HCT116 (cell line): ENCODE measurements at regions not wholly inside any gene's neighbourhood (a gene's known extent, or its start where the extent isn't known, plus 50 kb on each side); places are given as distances from the start of the nearest gene placed in this dataset.

Source experiments
- ATAC-seq: fragments of 200-7000 bp; cut with Tn5 transposase; 2 replicates; pipeline ENCODE4 v1.9.1; 2020; ENCODE audit warnings: mild to moderate bottlenecking, moderate library complexity
- BruUV-seq: library from RNA; stranded (reverse); fragments of 400-500 nt; replicated peaks from 2 replicates; lab custom pipeline; 2021; lab: Mats Ljungman, UMichigan
- CTCF ChIA-PET: fragments of 300-600 bp; sonication (Branson Sonifier 250); formaldehyde crosslinking; loops from one replicate; lab custom pipeline; 2021; ENCODE audit warnings: antibody characterized with exemption; lab: Charles Lee
- POLR2A ChIA-PET: fragments of 300-600, 350-600 bp; sonication (Branson Sonifier 250); formaldehyde crosslinking; loops from one replicate; lab custom pipeline; 2021; ENCODE audit warnings: antibody characterized with exemption; lab: Charles Lee
- RAD21 ChIA-PET, 2 experiments: fragments of 300-600 bp; sonication (Branson Sonifier 250); formaldehyde crosslinking; loops; one replicate each; lab custom pipeline; 2023; ENCODE audit warnings: low total read pairs in 2 of 2; ENCODE audit not compliant: uncharacterized antibody in 2 of 2, unreplicated experiment in 2 of 2, low non-redundant PET in 1 of 2; lab: Charles Lee
- DNase-seq: peaks from one replicate; pipeline ENCODE4 v3.0.0-alpha.2; 2010; ENCODE audit warnings: low read depth, low spot score
- H2AFZ ChIP-seq: fragments of 200-600 bp; shearing (Covaris generic), sonication (generic); 2 replicates; pipeline ENCODE4 v1.6.1; 2017; ENCODE audit warnings: low read depth, mixed run types, mixed read lengths, antibody characterized with exemption, low read length; ENCODE audit not compliant: poor library complexity, severe bottlenecking
- H3K27ac ChIP-seq: 2 replicates; pipeline ENCODE4 v1.5.1; 2012; ENCODE audit warnings: low read depth, low read length
- H3K27me3 ChIP-seq: fragments of 200-600 bp; sonication (generic); 2 replicates; pipeline ENCODE4 v1.6.1; 2016; ENCODE audit warnings: mixed run types, low read length, mixed read lengths; ENCODE audit not compliant: insufficient read depth
- H3K36me3 ChIP-seq, 2 experiments: fragments of 200-500 bp in 1 of 2; fragments of 200-600 bp in 1 of 2; sonication (Bioruptor generic) in 1 of 2; sonication (generic) in 1 of 2; 2 replicates each; pipeline versions ENCODE4 v1.5.1 to v1.6.1; 2014 to 2016; ENCODE audit warnings: low read length in 2 of 2, inconsistent platforms in 1 of 2, mixed read lengths in 1 of 2, mixed run types in 1 of 2; ENCODE audit not compliant: insufficient read depth in 2 of 2, control insufficient read depth in 1 of 2
- H3K4me1 ChIP-seq, 2 experiments: fragments of 200-600 bp in 1 of 2; sonication (generic) in 1 of 2; 2 replicates each; pipeline versions ENCODE4 v1.5.1 to v1.6.1; 2012 to 2017; ENCODE audit warnings: low read length in 2 of 2, inconsistent platforms in 1 of 2, mild to moderate bottlenecking in 1 of 2, mixed read lengths in 1 of 2, mixed run types in 1 of 2, moderate library complexity in 1 of 2; ENCODE audit not compliant: insufficient read depth in 2 of 2, control insufficient read depth in 1 of 2
- H3K4me2 ChIP-seq: fragments of 200-600 bp; sonication (generic); 2 replicates; pipeline ENCODE4 v1.6.1; 2017; ENCODE audit warnings: mixed run types, low read length, mixed read lengths
- H3K4me3 ChIP-seq, 2 experiments: fragments of 200-600 bp in 1 of 2; sonication (generic) in 1 of 2; replicated peaks in 1 of 2; 2 replicates each; pipeline ENCODE4 v1.5.1; 2011 to 2016; ENCODE audit warnings: low read length in 2 of 2, control low read depth in 1 of 2, low read depth in 1 of 2, mild to moderate bottlenecking in 1 of 2, mixed read lengths in 1 of 2, mixed run types in 1 of 2
- H3K79me2 ChIP-seq: fragments of 200-600 bp; sonication (generic); 2 replicates; pipeline ENCODE4 v1.6.1; 2017; ENCODE audit warnings: mild to moderate bottlenecking, mixed run types, low read length, moderate library complexity, mixed read lengths; ENCODE audit not compliant: insufficient read depth
- H3K9ac ChIP-seq: fragments of 200-600 bp; sonication (generic); 2 replicates; pipeline ENCODE4 v1.6.1; 2016; ENCODE audit warnings: low read length, mixed read lengths
- H3K9me2 ChIP-seq: fragments of 200-600 bp; sonication (generic), shearing (Covaris generic); 2 replicates; pipeline ENCODE4 v1.6.1; 2017; ENCODE audit warnings: mixed run types, mild to moderate bottlenecking, moderate library complexity; ENCODE audit not compliant: insufficient read depth
- H3K9me3 ChIP-seq, 2 experiments: fragments of 200-500 bp in 1 of 2; fragments of 200-600 bp in 1 of 2; sonication (Bioruptor generic) in 1 of 2; sonication (generic) in 1 of 2; 2 replicates each; pipeline ENCODE4 v1.6.1; 2014 to 2017; ENCODE audit warnings: low read length in 2 of 2, mixed read lengths in 2 of 2, inconsistent platforms in 1 of 2, low read depth in 1 of 2, mild to moderate bottlenecking in 1 of 2, mixed run types in 1 of 2, moderate library complexity in 1 of 2; ENCODE audit not compliant: control insufficient read depth in 1 of 2, insufficient read depth in 1 of 2
- H4K20me1 ChIP-seq: fragments of 200-600 bp; sonication (generic), shearing (Covaris generic); 2 replicates; pipeline ENCODE4 v1.6.1; 2017; ENCODE audit warnings: mixed run types, mild to moderate bottlenecking, moderate library complexity; ENCODE audit not compliant: insufficient read depth
- CBX3 ChIP-seq: IDR thresholded peaks from 2 replicates; pipeline ENCODE4 v1.6.1; 2012; ENCODE audit warnings: low read depth
- EZH2 ChIP-seq: fragments of 200-600 bp; sonication (generic); IDR thresholded peaks from 2 replicates; pipeline ENCODE4 v1.6.1; 2017; ENCODE audit warnings: antibody characterized with exemption, mixed run types
- POLR2AphosphoS5 ChIP-seq: IDR thresholded peaks from 2 replicates; pipeline ENCODE4 v1.6.1; 2011; ENCODE audit warnings: mild to moderate bottlenecking, low read depth, low read length, moderate library complexity
- REST ChIP-seq: IDR thresholded peaks from 2 replicates; pipeline ENCODE4 v1.6.1; 2012; ENCODE audit warnings: low read depth
- SIN3A ChIP-seq: IDR thresholded peaks from 2 replicates; pipeline ENCODE4 v1.6.1; 2012; ENCODE audit warnings: low read depth
- SP1 ChIP-seq: IDR thresholded peaks from 2 replicates; pipeline ENCODE4 v1.6.1; 2012; ENCODE audit warnings: low read depth
- SRF ChIP-seq: IDR thresholded peaks from 2 replicates; pipeline ENCODE4 v1.6.1; 2012; ENCODE audit warnings: low read depth
- intact Hi-C: fragments of 100-400 bp; cut with micrococcal nuclease; formaldehyde crosslinking; loops from 2 replicates; pipeline ENCODE4 v1.10.0; 2022
- TF ChIP-seq, protein P1 (sequence below): IDR thresholded peaks from 2 replicates; pipeline ENCODE4 v1.6.1; 2012

GRCh38 chr4:163070023-163070422, 96.7 kb downstream of the NAF1 start:
- no peak overlapping the region for H3K4me3 ChIP-seq
- no peak overlapping the region for H2AFZ ChIP-seq
- H4K20me1 ChIP-seq, result no peaks in the 10 kb centered on the region
- H3K27me3 ChIP-seq, result no peaks in the 10 kb centered on the region
- no peak overlapping the region for H3K4me2 ChIP-seq
- H3K36me3 ChIP-seq, result no peaks in the 10 kb centered on the region
- BruUV-seq, result no TSS peak
- ChIA-PET CTCF (no interaction called here), POLR2A (no interaction called here), RAD21 (no interaction called here)
- intact Hi-C loops, result no loop called here
- ATAC-seq, result no peak
- no peaks in the 10 kb centered on the region for H3K9me3 ChIP-seq
- no peak overlapping the region for H3K27ac ChIP-seq
- H3K4me1 ChIP-seq, result no peaks in the 10 kb centered on the region
- H3K79me2 ChIP-seq, result no peaks in the 10 kb centered on the region
- TF ChIP-seq SRF (no peak), CBX3 (no peak), SIN3A (no peak), SP1 (no peak), EZH2 (no peak), REST (no peak), POLR2AphosphoS5 (no peak)
- TF ChIP-seq, protein P1, sequence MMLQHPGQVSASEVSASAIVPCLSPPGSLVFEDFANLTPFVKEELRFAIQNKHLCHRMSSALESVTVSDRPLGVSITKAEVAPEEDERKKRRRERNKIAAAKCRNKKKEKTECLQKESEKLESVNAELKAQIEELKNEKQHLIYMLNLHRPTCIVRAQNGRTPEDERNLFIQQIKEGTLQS, result no peak
- H3K9ac ChIP-seq, result no peak overlapping the region
- DNase-seq, result no peak
- H3K9me2 ChIP-seq, result no peaks in the 10 kb centered on the region
